ENCODE measurements at regions not wholly inside any gene's neighbourhood (a gene's known extent, or its start where the extent isn't known, plus 50 kb on each side); places are given as distances from the start of the nearest gene placed in this dataset.

GRCh38 chr6:22145376-22145775, 151.5 kb downstream of the PRL start:
- no peak for TF ChIP-seq CTCF (IDR thresholded peaks at IDR 0.05)
- no peak for TF ChIP-seq POLR2AphosphoS5 (IDR thresholded peaks at IDR 0.05; ENCODE audit: low read depth, low read length)
- no peak for TF ChIP-seq RCOR1 (IDR thresholded peaks at IDR 0.05; ENCODE audit: low read length)
- TF ChIP-seq, protein P1, sequence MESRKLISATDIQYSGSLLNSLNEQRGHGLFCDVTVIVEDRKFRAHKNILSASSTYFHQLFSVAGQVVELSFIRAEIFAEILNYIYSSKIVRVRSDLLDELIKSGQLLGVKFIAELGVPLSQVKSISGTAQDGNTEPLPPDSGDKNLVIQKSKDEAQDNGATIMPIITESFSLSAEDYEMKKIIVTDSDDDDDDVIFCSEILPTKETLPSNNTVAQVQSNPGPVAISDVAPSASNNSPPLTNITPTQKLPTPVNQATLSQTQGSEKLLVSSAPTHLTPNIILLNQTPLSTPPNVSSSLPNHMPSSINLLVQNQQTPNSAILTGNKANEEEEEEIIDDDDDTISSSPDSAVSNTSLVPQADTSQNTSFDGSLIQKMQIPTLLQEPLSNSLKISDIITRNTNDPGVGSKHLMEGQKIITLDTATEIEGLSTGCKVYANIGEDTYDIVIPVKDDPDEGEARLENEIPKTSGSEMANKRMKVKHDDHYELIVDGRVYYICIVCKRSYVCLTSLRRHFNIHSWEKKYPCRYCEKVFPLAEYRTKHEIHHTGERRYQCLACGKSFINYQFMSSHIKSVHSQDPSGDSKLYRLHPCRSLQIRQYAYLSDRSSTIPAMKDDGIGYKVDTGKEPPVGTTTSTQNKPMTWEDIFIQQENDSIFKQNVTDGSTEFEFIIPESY (IDR thresholded peaks at IDR 0.05; ENCODE audit: borderline replicate concordance, low read depth): no peak
- no peak for TF ChIP-seq YY1 (IDR thresholded peaks at IDR 0.05; ENCODE audit: low read depth)
- TF ChIP-seq FOXJ3 (CRISPR knock-in tag; IDR thresholded peaks at IDR 0.05): no peak
